Stimulated activated CD8-positive, alpha-beta memory T cell treated with anti-CD3 and anti-CD28 coated beads, Interleukin-7, amount 100 ng/mL, for 48 hours (primary cell): ENCODE measurements at regions not wholly inside any gene's neighbourhood (a gene's known extent, or its start where the extent isn't known, plus 50 kb on each side); places are given as distances from the start of the nearest gene placed in this dataset.

Source experiments
- DNase-seq, 2 donors: peaks; one replicate each; pipeline ENCODE4 v3.0.0-alpha.2; 2020; ENCODE audit warnings: low read depth in 1 of 2; ENCODE audit errors: extremely low read depth in 1 of 2

- DNase-seq = no peak
Observed at GRCh38 chr18:78768656-78769501, 210.7 kb upstream of the SALL3 start.

GRCh38 chr18:78769502-78770105, 210.0 kb upstream of the SALL3 start:
- DNase-seq = no peak

- DNase-seq = no peak
Observed at GRCh38 chr18:78770139-78770822, 209.3 kb upstream of the SALL3 start.

- DNase-seq = no peak
Observed at GRCh38 chr18:78770823-78771139, 208.8 kb upstream of the SALL3 start.

- no peak for DNase-seq
Observed at GRCh38 chr18:78771496-78772359, 207.9 kb upstream of the SALL3 start.

- DNase-seq = no peak
Observed at GRCh38 chr18:78772360-78773302, 207.0 kb upstream of the SALL3 start.

- no peak for DNase-seq
Observed at GRCh38 chr18:78773303-78773755, 206.3 kb upstream of the SALL3 start.

- DNase-seq = no peak
Observed at GRCh38 chr18:78773819-78774218, 205.8 kb upstream of the SALL3 start.

- DNase-seq = no peak
Observed at GRCh38 chr18:78774741-78775141, 204.9 kb upstream of the SALL3 start.

GRCh38 chr18:78776151-78776550, 203.5 kb upstream of the SALL3 start:
- DNase-seq = no peak

- DNase-seq = no peak
Observed at GRCh38 chr18:78776706-78777285, 202.8 kb upstream of the SALL3 start.

GRCh38 chr18:78777992-78778391, 201.6 kb upstream of the SALL3 start:
- DNase-seq = no peak

GRCh38 chr18:78778651-78779050, 201.0 kb upstream of the SALL3 start:
- DNase-seq = no peak

- no peak for DNase-seq
Observed at GRCh38 chr18:78779996-78780718, 199.5 kb upstream of the SALL3 start.

GRCh38 chr18:78780719-78781600, 198.7 kb upstream of the SALL3 start:
- DNase-seq = no peak

GRCh38 chr18:78781601-78781960, 198.0 kb upstream of the SALL3 start:
- no peak for DNase-seq

GRCh38 chr18:78782951-78783563, 196.6 kb upstream of the SALL3 start:
- DNase-seq = no peak

GRCh38 chr18:78783564-78783960, 196.1 kb upstream of the SALL3 start:
- no peak for DNase-seq
